ENCODE measurements at regions not wholly inside any gene's neighbourhood (a gene's known extent, or its start where the extent isn't known, plus 50 kb on each side); places are given as distances from the start of the nearest gene placed in this dataset.

- Mint-ChIP-seq H3K36me3 (no peaks in the 10 kb centered on the region), H3K9me3 (peaks cover 6 to 23% (median 8%) of the 10 kb centered on the region in 3 donors), H3K27ac (no peak overlapping the region), H3K27me3 (no peaks in the 10 kb centered on the region), H3K4me1 (no peaks in the 10 kb centered on the region), H3K4me3 (no peak overlapping the region)
- CTCF ChIA-PET = no interaction called here
- Histone ChIP-seq H3K27ac (ENCODE audit: low read length) (no peak overlapping the region), H3K4me1 (ENCODE audit: control insufficient read depth in 1 of 2, extremely low read depth in 1 of 2, insufficient read depth in 2 of 2, low read length in 2 of 2) (no peaks in the 10 kb centered on the region), H3K4me3 (ENCODE audit: control insufficient read depth in 1 of 2, extremely low read depth in 1 of 2, low read length in 1 of 2) (no peak overlapping the region), H3K27me3 (replicated peaks in 1 of 2; ENCODE audit: control insufficient read depth in 2 of 2, extremely low read depth in 1 of 2, insufficient read depth in 2 of 2, low read length in 1 of 2) (no peaks in the 10 kb centered on the region), H3K9me3 (no peaks in the 10 kb centered on the region), H3K36me3 (ENCODE audit: control insufficient read depth in 2 of 2, extremely low read depth in 1 of 2, insufficient read depth in 1 of 2, low read length in 1 of 2) (no peaks in the 10 kb centered on the region)
- WGBS (ENCODE audit: insufficient coverage) = no CpG with 5 or more reads among the region's 2 CpGs
- ATAC-seq (replicated peaks in 1 of 4) = no peak
- no peak for DNase-seq
- POLR2A ChIA-PET = no interaction called here
These were observed 1435.9 kb downstream of the OTOL1 start for GRCh38 chr3:162932503-162932902.

DNA sequence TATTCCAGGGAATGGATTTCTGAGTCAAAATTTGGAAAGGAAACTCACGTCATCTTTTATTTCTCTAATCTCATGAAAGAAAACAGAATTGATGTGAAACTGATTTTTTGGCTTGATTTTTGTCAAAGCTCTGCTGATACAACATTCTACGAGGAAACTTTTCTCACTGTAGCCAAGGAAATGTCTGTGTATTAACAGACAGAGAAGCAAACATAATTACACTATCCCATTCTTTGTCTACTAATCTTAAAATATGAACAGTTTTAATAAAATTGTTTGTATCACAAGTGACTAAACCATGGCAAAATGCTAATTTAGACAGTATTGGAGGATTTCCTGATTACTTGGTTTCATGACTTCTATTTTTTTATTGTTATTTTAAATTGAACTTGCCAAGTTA, 1437.0 kb downstream of the OTOL1 start:
- Mint-ChIP-seq H3K27me3 (no peaks in the 10 kb centered on the region), H3K27ac (no peak overlapping the region), H3K9me3 (peaks cover 7 to 24% (median 8%) of the 10 kb centered on the region in 3 donors), H3K4me3 (no peak overlapping the region), H3K4me1 (no peaks in the 10 kb centered on the region), H3K36me3 (no peaks in the 10 kb centered on the region)
- ATAC-seq (replicated peaks in 1 of 4) (no peak), DNase-seq (no peak)
- no peaks in the 10 kb centered on the region for H3K36me3 ChIP-seq (ENCODE audit: control insufficient read depth in 2 of 2, extremely low read depth in 1 of 2, insufficient read depth in 1 of 2, low read length in 1 of 2)
- H3K27me3 ChIP-seq (replicated peaks in 1 of 2; ENCODE audit: control insufficient read depth in 2 of 2, extremely low read depth in 1 of 2, insufficient read depth in 2 of 2, low read length in 1 of 2) = no peaks in the 10 kb centered on the region
- POLR2A ChIA-PET = no interaction called here
- H3K4me1 ChIP-seq (ENCODE audit: control insufficient read depth in 1 of 2, extremely low read depth in 1 of 2, insufficient read depth in 2 of 2, low read length in 2 of 2) = no peaks in the 10 kb centered on the region
- no CpG with 5 or more reads among the region's 2 CpGs for WGBS (ENCODE audit: insufficient coverage)
- no peak overlapping the region for H3K27ac ChIP-seq (ENCODE audit: low read length)
- no peaks in the 10 kb centered on the region for H3K9me3 ChIP-seq
- CTCF ChIA-PET = no interaction called here
- H3K4me3 ChIP-seq (ENCODE audit: control insufficient read depth in 1 of 2, extremely low read depth in 1 of 2, low read length in 1 of 2) = no peak overlapping the region

DNA sequence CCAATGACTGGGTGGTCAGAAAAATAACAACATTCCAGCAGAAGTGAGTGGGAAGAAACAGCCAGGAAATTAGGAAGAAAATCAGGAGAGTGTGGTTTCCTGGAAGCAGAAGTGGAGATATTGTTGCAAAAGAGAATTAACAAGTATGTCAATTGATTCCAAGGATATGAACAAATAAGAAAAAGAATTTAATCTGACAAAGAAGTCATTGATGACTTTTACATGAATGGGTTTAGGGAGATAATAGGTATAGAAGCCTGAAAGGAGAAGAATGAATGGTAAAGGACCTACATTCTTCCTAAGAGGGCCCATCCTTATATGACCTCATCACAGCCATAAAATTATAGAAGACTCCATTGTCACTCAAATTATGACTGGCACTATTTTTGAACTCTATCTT, 1440.1 kb downstream of the OTOL1 start:
- no peak overlapping the region for H3K27ac Mint-ChIP-seq
- peaks cover 13 to 30% (median 16%) of the 10 kb centered on the region in 3 donors for H3K9me3 Mint-ChIP-seq
- no peaks in the 10 kb centered on the region for H3K27me3 Mint-ChIP-seq
- H3K4me1 Mint-ChIP-seq = no peaks in the 10 kb centered on the region
- Histone ChIP-seq H3K27me3 (replicated peaks in 1 of 2; ENCODE audit: control insufficient read depth in 2 of 2, extremely low read depth in 1 of 2, insufficient read depth in 2 of 2, low read length in 1 of 2) (no peaks in the 10 kb centered on the region), H3K9me3 (no peaks in the 10 kb centered on the region), H3K36me3 (ENCODE audit: control insufficient read depth in 2 of 2, extremely low read depth in 1 of 2, insufficient read depth in 1 of 2, low read length in 1 of 2) (no peaks in the 10 kb centered on the region), H3K4me3 (ENCODE audit: control insufficient read depth in 1 of 2, extremely low read depth in 1 of 2, low read length in 1 of 2) (no peak overlapping the region), H3K4me1 (ENCODE audit: control insufficient read depth in 1 of 2, extremely low read depth in 1 of 2, insufficient read depth in 2 of 2, low read length in 2 of 2) (no peaks in the 10 kb centered on the region), H3K27ac (ENCODE audit: low read length) (no peak overlapping the region)
- ChIA-PET CTCF (no interaction called here), POLR2A (no interaction called here)
- DNase-seq (no peak), ATAC-seq (replicated peaks in 1 of 4) (no peak)
- no peak overlapping the region for H3K4me3 Mint-ChIP-seq
- H3K36me3 Mint-ChIP-seq = no peaks in the 10 kb centered on the region

DNA sequence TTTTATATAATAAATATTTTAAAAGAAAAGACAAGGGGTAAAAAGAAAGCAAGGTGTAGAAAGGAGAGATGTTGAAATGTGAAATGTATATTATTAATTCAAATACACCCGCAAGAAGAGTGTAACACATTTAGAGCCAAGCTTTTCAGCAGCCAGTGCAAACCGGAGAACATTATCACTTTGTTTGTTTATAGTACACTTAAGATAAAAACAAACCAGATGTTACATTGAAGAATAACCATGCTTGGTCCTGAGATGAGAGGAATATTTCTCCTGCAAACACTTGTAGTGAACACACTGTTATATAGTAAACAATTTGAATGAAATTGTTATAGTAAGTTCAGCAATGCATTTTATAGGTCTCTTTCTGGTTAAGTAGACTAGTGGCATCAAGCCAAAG, 1441.5 kb downstream of the OTOL1 start:
- Mint-ChIP-seq H3K4me1 (no peaks in the 10 kb centered on the region), H3K27me3 (no peaks in the 10 kb centered on the region), H3K4me3 (no peak overlapping the region), H3K36me3 (no peaks in the 10 kb centered on the region), H3K27ac (no peak overlapping the region), H3K9me3 (peaks cover 16 to 31% (median 17%) of the 10 kb centered on the region in 3 donors)
- Histone ChIP-seq H3K36me3 (ENCODE audit: control insufficient read depth in 2 of 2, extremely low read depth in 1 of 2, insufficient read depth in 1 of 2, low read length in 1 of 2) (no peaks in the 10 kb centered on the region), H3K4me1 (ENCODE audit: control insufficient read depth in 1 of 2, extremely low read depth in 1 of 2, insufficient read depth in 2 of 2, low read length in 2 of 2) (no peaks in the 10 kb centered on the region), H3K9me3 (no peaks in the 10 kb centered on the region), H3K27ac (ENCODE audit: low read length) (no peak overlapping the region), H3K27me3 (replicated peaks in 1 of 2; ENCODE audit: control insufficient read depth in 2 of 2, extremely low read depth in 1 of 2, insufficient read depth in 2 of 2, low read length in 1 of 2) (no peaks in the 10 kb centered on the region), H3K4me3 (ENCODE audit: control insufficient read depth in 1 of 2, extremely low read depth in 1 of 2, low read length in 1 of 2) (no peak overlapping the region)
- ChIA-PET POLR2A (no interaction called here), CTCF (no interaction called here)
- DNase-seq (no peak), ATAC-seq (replicated peaks in 1 of 4) (no peak)
- no CpG with 5 or more reads among the region's 2 CpGs for WGBS (ENCODE audit: insufficient coverage)

DNA sequence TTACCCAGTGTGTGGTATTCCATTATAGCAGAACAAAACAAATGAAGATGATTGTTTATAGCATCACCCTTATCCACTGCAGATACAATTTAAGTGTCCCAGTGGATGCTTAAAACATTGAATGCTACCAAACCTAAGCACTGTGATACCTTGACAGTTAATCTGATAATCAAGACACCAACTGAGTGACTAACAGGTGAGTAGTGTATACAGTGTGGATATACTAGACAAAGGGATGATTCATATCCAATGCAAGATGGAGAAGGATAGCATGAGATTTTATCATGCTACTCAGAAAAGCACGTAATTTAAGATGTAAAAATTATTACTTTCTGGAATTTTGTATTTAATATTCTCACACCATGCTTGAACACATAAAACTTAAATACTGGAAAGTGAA, 1449.0 kb downstream of the OTOL1 start:
- POLR2A ChIA-PET = no interaction called here

GRCh38 chr3:162956711-162957110, 1460.1 kb downstream of the OTOL1 start:
- Mint-ChIP-seq H3K9me3 (peaks cover 8 to 13% (median 11%) of the 10 kb centered on the region in 3 donors), H3K27me3 (no peaks in the 10 kb centered on the region), H3K4me3 (no peak overlapping the region), H3K36me3 (no peaks in the 10 kb centered on the region), H3K27ac (no peak overlapping the region), H3K4me1 (no peaks in the 10 kb centered on the region)
- ChIA-PET POLR2A (no interaction called here), CTCF (interaction anchor here in 1 of 2 donors (0.6 kb wide), 1 partner anchor 11 kb away, joined by 6 read pairs; no protein-coding TSS in a partner anchor)
- no peaks in the 10 kb centered on the region for H3K36me3 ChIP-seq (ENCODE audit: control insufficient read depth in 2 of 2, extremely low read depth in 1 of 2, insufficient read depth in 1 of 2, low read length in 1 of 2)
- ATAC-seq (replicated peaks in 1 of 4) = no peak
- DNase-seq = no peak
- no peaks in the 10 kb centered on the region for H3K27me3 ChIP-seq (replicated peaks in 1 of 2; ENCODE audit: control insufficient read depth in 2 of 2, extremely low read depth in 1 of 2, insufficient read depth in 2 of 2, low read length in 1 of 2)
- H3K4me3 ChIP-seq (ENCODE audit: control insufficient read depth in 1 of 2, extremely low read depth in 1 of 2, low read length in 1 of 2) = no peak overlapping the region
- no peak overlapping the region for H3K27ac ChIP-seq (ENCODE audit: low read length)
- no peaks in the 10 kb centered on the region for H3K9me3 ChIP-seq
- H3K4me1 ChIP-seq (ENCODE audit: control insufficient read depth in 1 of 2, extremely low read depth in 1 of 2, insufficient read depth in 2 of 2, low read length in 2 of 2) = no peaks in the 10 kb centered on the region

More for the DNA sequence above, 1449.0 kb downstream of the OTOL1 start:
- Histone ChIP-seq H3K27me3 (replicated peaks in 1 of 2; ENCODE audit: control insufficient read depth in 2 of 2, extremely low read depth in 1 of 2, insufficient read depth in 2 of 2, low read length in 1 of 2) (no peaks in the 10 kb centered on the region), H3K36me3 (ENCODE audit: control insufficient read depth in 2 of 2, extremely low read depth in 1 of 2, insufficient read depth in 1 of 2, low read length in 1 of 2) (no peaks in the 10 kb centered on the region), H3K9me3 (peaks cover 3% of the 10 kb centered on the region), H3K4me1 (ENCODE audit: control insufficient read depth in 1 of 2, extremely low read depth in 1 of 2, insufficient read depth in 2 of 2, low read length in 2 of 2) (no peaks in the 10 kb centered on the region), H3K27ac (ENCODE audit: low read length) (no peak overlapping the region), H3K4me3 (ENCODE audit: control insufficient read depth in 1 of 2, extremely low read depth in 1 of 2, low read length in 1 of 2) (no peak overlapping the region)
- Mint-ChIP-seq H3K27me3 (no peaks in the 10 kb centered on the region), H3K27ac (no peak overlapping the region), H3K4me3 (no peak overlapping the region), H3K9me3 (peaks cover 11 to 27% (median 20%) of the 10 kb centered on the region in 3 donors), H3K36me3 (no peaks in the 10 kb centered on the region), H3K4me1 (no peaks in the 10 kb centered on the region)
- ATAC-seq (replicated peaks in 1 of 4) (no peak), DNase-seq (no peak)
- CTCF ChIA-PET = interaction anchor here in 1 of 2 donors (0.7 kb wide), 1 partner anchor 11 kb away, joined by 6 read pairs; no protein-coding TSS in a partner anchor
- WGBS (ENCODE audit: insufficient coverage) = no CpG with 5 or more reads among the region's 1 CpG

DNA sequence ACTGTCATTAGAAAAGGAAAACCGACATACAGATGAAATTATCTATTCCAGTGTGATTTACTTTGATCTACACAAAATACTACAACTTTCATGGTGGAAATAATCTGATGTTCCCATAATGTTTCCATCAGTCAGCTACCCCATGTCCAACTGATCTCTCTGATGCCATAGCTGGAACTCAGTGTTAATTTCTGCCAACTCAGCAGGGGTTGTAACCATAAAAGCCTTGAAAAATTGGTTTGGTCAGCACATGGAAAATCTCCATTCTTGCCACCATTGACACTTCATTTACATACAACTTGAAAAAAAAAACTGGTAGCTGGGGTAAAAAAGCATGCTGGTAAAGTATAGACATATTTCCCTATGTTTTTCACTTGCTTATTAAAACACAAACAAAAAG, 1463.7 kb downstream of the OTOL1 start:
- no peak overlapping the region for H3K4me3 ChIP-seq (ENCODE audit: control insufficient read depth in 1 of 2, extremely low read depth in 1 of 2, low read length in 1 of 2)
- no peak overlapping the region for H3K27ac ChIP-seq (ENCODE audit: low read length)
- Mint-ChIP-seq H3K4me3 (no peak overlapping the region), H3K27me3 (no peaks in the 10 kb centered on the region), H3K36me3 (no peaks in the 10 kb centered on the region), H3K27ac (no peak overlapping the region), H3K9me3 (peaks cover 7 to 16% (median 8%) of the 10 kb centered on the region in 3 donors), H3K4me1 (no peaks in the 10 kb centered on the region)
- H3K4me1 ChIP-seq (ENCODE audit: control insufficient read depth in 1 of 2, extremely low read depth in 1 of 2, insufficient read depth in 2 of 2, low read length in 2 of 2) = no peaks in the 10 kb centered on the region
- DNase-seq = no peak
- ChIA-PET POLR2A (no interaction called here), CTCF (no interaction called here)
- H3K36me3 ChIP-seq (ENCODE audit: control insufficient read depth in 2 of 2, extremely low read depth in 1 of 2, insufficient read depth in 1 of 2, low read length in 1 of 2) = no peaks in the 10 kb centered on the region
- no peaks in the 10 kb centered on the region for H3K9me3 ChIP-seq
- no peaks in the 10 kb centered on the region for H3K27me3 ChIP-seq (replicated peaks in 1 of 2; ENCODE audit: control insufficient read depth in 2 of 2, extremely low read depth in 1 of 2, insufficient read depth in 2 of 2, low read length in 1 of 2)
- 60% methylated on average over 1 of the region's 1 CpG for WGBS (ENCODE audit: insufficient coverage)
- ATAC-seq (replicated peaks in 1 of 4) = no peak

All from T-cell (primary cell).